PC-9 (cell line): ENCODE measurements at regions not wholly inside any gene's neighbourhood (a gene's known extent, or its start where the extent isn't known, plus 50 kb on each side); places are given as distances from the start of the nearest gene placed in this dataset.

Experiments used
- CTCF ChIP-seq: fragments of 200-600 bp; sonication (generic); conservative IDR thresholded peaks from 2 replicates; pipeline ENCODE4 v1.6.1; 2017; ENCODE audit warnings: mixed run types, antibody characterized with exemption, mild to moderate bottlenecking, moderate library complexity
- EZH2 ChIP-seq: fragments of 200-600 bp; sonication (generic); IDR thresholded peaks from 2 replicates; pipeline ENCODE4 v1.8.0; 2017; ENCODE audit warnings: antibody characterized with exemption, low read depth

GRCh38 chr3:159938714-159939113, 49.9 kb upstream of the IL12A start:
- TF ChIP-seq CTCF (no peak), EZH2 (no peak)
